HEK293T (cell line): ENCODE measurements at regions not wholly inside any gene's neighbourhood (a gene's known extent, or its start where the extent isn't known, plus 50 kb on each side); places are given as distances from the start of the nearest gene placed in this dataset.

Source experiments
- BHLHE40 ChIP-seq: fragments of 450-650 bp; IDR thresholded peaks from 2 replicates; pipeline ENCODE4 v1.6.1; 2016; ENCODE audit warnings: mild to moderate bottlenecking, moderate library complexity, borderline replicate concordance
- CTBP1 ChIP-seq: fragments of 450-650 bp; IDR thresholded peaks from 2 replicates; pipeline ENCODE4 v1.6.1; 2016; ENCODE audit warnings: borderline replicate concordance
- ELF4 ChIP-seq: fragments of 450-650 bp; IDR thresholded peaks from 2 replicates; pipeline ENCODE4 v1.6.1; 2017; ENCODE audit warnings: antibody characterized with exemption
- FOXA1 ChIP-seq: fragments of 450-650 bp; IDR thresholded peaks from 2 replicates; pipeline ENCODE4 v1.6.1; 2016; ENCODE audit warnings: mild to moderate bottlenecking
- FOXK2 ChIP-seq: fragments of 450-650 bp; IDR thresholded peaks from 2 replicates; pipeline ENCODE4 v1.6.1; 2016; ENCODE audit warnings: mild to moderate bottlenecking
- FOXM1 ChIP-seq: fragments of 450-650 bp; IDR thresholded peaks from 2 replicates; pipeline ENCODE4 v1.6.1; 2017; ENCODE audit warnings: mild to moderate bottlenecking, borderline replicate concordance
- HDGF ChIP-seq: fragments of 450-650 bp; IDR thresholded peaks from 2 replicates; pipeline ENCODE4 v1.6.1; 2017; ENCODE audit warnings: antibody characterized with exemption, borderline replicate concordance
- L3MBTL2 ChIP-seq: fragments of 450-650 bp; conservative IDR thresholded peaks from 2 replicates; pipeline ENCODE4 v1.6.1; 2016; ENCODE audit warnings: mild to moderate bottlenecking
- LEF1 ChIP-seq: fragments of 450-650 bp; IDR thresholded peaks from 2 replicates; pipeline ENCODE4 v1.6.1; 2017; ENCODE audit warnings: mild to moderate bottlenecking, borderline replicate concordance
- SP1 ChIP-seq: fragments of 450-650 bp; IDR thresholded peaks from 2 replicates; pipeline ENCODE4 v1.6.1; 2017
- SUZ12 ChIP-seq: fragments of 450-650 bp; IDR thresholded peaks from 2 replicates; pipeline ENCODE4 v1.6.1; 2016; ENCODE audit warnings: mild to moderate bottlenecking
- TARDBP ChIP-seq: fragments of 450-650 bp; IDR thresholded peaks from 2 replicates; pipeline ENCODE4 v1.6.1; 2016
- TF ChIP-seq, protein P1 (sequence below): fragments of 450-650 bp; IDR thresholded peaks from 2 replicates; pipeline ENCODE4 v1.6.1; 2016

DNA sequence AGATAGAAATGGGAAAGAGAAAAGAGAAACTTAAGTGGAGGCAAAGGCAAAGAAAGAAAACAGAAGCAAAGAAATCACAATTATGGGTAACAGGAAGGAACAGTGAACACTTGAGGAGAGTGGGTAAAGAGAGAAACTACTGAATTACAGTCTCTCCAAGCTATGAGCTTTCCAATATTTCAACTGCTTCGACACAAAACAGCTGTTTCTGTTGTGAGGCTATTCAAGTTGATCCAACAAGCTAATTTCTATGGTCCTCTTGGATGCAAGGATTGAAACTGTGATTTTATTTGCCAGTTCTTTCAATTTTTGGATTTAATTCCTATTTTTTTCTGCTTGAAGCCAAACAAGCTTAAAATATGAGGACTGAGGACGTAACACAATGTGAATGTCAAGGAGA, 80.5 kb upstream of the ADGRA3 start:
- TF ChIP-seq FOXK2 (no peak), TARDBP (no peak), CTBP1 (no peak), FOXM1 (no peak), SUZ12 (no peak), SP1 (no peak), ELF4 (no peak), HDGF (no peak), FOXA1 (no peak), L3MBTL2 (no peak), LEF1 (no peak), BHLHE40 (no peak)
- TF ChIP-seq, protein P1, sequence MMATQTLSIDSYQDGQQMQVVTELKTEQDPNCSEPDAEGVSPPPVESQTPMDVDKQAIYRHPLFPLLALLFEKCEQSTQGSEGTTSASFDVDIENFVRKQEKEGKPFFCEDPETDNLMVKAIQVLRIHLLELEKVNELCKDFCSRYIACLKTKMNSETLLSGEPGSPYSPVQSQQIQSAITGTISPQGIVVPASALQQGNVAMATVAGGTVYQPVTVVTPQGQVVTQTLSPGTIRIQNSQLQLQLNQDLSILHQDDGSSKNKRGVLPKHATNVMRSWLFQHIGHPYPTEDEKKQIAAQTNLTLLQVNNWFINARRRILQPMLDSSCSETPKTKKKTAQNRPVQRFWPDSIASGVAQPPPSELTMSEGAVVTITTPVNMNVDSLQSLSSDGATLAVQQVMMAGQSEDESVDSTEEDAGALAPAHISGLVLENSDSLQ = no peak
